ENCODE measurements at regions not wholly inside any gene's neighbourhood (a gene's known extent, or its start where the extent isn't known, plus 50 kb on each side); places are given as distances from the start of the nearest gene placed in this dataset.
"Not testable (repeated sequence)": the region's sequence is repeated elsewhere in the genome, so short reads cannot be mapped to it uniquely, and the experiment has no call there.

DNA sequence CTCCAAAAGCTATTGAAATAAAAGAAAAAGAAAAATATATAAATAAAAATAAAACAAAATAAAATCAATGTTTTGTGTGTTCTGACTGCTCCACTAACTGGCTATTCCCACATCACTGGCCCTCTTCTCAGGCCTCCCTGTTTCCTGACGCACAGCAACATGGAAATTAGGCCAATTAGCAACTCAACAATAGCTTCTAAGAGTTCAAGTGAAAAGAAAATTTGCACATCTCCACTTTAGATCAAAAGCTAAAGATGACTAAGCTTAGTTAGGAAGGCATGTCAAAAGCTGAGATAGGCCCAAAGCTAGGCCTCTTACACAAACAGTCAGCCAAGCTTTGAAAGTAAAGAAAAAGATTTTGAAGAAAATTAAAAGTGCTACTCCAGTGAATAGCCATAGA is 200.8 kb downstream of the DUSP6 start:
- DNase-seq = no peak

DNA sequence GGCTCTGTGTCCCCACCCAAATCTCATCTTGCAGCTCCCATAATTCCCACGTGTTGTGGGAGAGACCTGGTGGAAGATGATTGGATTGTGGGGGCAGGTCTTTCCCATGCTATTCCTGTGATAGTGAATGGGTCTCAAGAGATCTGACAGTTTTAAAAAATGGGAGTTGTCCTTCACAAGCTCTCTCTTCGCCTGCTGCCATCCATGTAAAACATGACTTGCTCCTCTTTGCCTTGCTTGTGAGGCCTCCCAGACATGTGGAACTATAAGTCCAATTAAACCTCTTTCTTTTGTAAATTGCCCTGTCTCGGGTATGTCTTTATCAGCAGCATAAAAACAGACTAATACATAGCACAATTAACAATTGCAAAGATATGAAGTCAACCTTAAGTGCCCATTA is 201.5 kb downstream of the DUSP6 start:
- not testable (repeated sequence) for DNase-seq

DNA sequence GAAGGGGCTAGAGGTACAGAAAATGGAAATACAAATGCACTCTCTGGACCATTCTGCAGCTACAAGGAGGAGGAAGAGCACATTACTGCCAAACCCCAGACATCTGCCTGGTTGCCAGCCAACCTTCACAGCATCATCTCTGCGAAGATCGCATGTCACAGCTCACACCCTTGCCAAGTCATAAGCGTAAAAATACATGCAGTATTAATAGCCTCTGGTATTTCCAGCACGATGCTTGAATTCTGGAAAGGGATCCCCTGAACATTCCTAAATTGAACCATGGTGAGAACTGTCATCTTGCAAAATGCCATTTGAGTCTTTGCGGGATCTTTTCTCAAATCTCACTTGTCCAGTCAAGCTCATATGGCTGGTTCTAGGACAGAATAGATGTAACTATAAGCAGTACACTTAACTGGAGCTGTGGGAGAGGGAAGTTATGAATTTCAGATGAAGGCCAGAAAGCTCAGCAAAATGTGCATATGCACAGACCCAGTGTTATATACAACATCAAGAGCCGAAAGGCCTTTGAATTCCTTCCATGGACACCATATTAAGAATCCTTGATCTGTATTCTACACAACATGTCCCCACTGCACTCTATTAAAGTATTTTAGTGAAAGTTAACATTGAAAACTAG is 211.6 kb downstream of the DUSP6 start:
- DNase-seq = no peak

DNA sequence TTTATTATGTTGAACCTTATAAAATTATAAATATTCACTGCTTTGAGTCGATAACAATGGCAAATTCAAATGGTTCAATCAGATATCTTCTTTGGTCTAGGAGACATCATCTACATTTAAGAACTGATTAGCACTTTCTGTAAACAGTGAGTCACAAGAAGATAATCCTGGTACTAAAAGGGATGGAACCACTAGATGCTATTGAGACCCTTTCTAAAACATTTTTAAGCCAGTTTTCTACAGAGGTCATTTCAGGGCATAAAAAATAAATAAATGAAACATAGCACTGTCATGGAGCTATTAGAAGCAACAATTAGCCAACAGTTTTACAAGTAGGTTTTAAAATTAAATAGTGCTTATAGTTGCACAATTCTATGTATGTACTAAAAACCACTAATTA is 212.2 kb downstream of the DUSP6 start:
- DNase-seq = no peak

DNA sequence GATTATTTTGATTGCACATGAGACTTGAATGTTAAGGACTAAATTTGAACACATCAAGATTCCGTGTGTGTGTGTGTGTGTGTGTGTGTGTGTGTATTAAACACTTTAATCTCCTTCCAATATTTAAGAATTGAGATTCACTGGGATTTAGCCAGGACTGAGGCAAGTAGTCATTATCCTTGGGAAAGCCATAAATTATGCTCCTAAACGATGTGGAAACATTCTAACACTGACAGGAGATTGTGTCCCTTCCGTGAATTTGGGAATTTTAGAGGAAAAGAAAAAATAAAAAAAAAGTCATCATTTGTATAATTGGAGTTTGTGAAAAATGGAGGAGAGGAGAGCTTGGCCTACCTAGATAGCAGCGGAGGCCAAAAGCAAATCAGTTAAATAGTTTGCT is 212.9 kb downstream of the DUSP6 start:
- no peak for DNase-seq

DNA sequence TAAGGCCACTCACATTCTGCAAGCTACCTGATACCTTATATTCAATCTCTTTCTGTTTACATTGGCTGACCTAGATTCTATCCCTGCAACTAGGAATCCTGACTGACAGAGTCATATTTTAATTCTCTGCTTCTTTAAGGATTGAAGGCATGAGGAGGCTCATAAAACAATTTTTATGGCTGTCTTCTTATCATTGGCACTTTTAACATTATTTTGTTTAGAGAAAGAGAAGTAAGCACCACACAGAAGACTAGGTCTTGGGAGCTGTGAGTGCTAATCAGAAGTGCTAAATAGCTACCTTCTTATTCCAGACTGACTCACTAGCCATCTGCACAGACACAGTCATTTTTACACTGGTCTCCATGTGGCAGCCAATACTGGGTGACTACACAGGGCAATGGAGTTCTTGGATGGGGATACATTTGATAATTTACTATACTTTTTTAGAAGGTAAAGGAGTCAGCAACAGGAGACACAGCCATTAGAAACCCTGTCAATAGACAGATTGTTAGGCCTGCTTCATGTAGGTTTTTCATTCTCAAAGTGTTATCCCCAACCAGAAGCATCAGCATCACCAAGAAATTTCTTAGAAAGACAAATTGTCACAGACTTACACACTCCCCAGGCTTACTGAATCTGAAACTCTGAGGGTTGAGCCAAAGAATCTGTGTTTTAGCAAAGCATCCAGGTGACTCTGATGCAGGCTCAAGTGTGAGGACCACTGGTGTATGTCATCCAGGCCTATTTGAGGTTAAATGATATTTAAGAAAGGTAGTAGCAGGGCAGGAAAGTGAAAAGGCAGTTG is 214.1 kb downstream of the DUSP6 start:
- no peak for DNase-seq

DNA sequence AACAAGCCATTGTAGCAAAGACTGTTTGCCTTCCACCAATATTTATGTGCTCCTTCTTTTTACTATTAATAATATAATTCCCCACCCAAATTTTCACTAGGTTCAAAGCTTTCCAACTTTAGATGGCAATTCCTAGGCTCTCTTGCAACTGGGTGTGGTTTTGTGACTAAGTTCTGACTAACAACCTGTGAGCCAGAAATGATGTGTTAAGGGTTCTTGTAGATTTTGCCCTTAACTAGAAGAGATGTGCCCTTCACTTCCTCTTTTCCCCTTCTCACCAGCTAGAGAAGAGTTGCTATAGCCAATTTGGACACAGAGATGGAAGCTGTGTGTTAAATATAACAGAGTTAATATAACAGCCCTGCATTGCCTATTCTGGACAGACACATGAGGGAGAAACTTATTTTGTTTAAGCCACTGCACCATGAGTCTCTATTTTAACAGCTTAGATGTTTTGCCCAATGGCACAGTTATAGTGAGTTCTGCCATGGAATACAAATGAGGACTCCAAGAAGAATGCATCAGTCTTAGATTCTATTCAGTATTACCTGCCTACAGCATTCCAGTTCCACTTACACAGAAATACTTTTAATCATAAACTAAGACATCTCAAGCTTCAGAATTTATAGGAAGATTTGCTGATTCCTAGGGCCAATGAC is 216.2 kb downstream of the DUSP6 start:
- DNase-seq = no peak

DNA sequence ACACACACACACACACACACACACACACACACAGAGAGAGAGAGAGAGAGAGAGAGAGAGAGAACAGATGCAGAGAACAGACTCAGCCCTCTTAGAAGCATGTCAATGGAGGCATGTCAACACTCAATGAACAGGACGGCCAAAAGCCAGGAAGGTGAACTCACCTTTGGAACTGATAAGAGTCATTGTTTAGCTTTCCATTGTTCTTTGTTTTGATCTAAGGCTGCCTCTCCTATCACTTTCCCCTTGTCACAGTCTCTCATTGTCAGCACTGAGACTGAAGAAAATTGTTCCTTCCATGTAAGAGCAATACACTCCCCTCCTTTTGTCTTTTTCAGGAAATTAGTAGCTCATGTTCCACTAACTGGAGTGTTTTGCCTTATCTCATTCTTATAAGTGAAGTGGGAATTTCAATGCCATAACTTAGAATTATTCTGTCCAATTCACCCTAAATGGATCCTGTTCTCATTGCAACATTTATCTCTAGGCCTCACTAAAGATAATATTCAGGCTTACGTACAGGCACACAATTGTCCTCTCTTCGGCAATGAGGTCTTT is 218.0 kb downstream of the DUSP6 start:
- DNase-seq = no peak

DNA sequence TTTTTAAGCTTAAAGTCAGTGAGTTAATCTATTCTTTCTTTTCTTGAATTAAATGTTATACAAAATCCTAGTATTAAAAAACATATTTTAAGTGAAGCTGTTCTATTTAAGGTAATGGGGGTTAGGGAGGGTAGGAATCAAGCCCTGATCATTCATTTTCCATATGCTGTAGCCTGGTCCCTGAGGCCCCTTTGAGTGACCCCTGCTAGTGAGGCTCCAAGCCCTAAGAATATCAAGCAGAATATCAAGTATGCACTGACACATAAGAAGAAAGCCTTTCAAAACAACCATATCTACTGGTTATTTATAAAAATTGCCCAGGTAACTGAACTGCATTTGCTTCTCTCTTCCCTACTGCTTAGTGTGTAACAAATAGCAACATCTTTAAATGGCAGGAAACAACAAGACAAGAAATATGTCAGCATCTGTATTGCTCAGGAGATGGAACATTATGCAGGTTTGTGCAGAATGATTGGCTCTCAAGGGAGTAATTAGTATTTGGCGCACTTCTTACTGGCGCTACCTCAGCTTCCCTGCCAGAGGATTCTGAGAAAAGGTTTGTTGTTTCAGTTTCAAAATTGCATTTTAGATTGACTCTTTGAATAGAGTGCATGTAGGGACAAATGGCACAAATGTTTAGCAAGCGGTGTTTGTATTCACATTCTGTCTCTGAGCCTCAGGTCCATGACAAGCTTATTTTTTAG is 223.0 kb downstream of the DUSP6 start:
- DNase-seq = no peak

DNA sequence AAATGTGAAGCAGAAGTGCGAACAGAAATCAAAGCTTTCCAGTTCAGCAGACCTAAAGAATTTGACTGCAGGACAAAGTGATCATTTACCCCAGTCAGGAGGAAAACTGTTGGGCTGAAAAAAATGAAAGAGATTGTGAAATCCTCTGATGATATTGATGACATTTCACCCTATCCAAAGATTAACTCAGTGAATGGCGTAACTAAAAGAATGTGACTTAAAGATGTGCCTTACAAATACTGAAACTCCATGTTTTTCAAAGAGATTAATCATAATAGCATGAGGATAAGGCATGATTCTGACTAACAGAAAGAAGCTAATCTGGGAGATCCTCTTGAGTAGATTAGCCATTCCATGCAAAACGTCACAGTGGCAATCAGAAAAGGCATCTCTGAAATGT is 225.6 kb downstream of the DUSP6 start:
- no peak for DNase-seq

DNA sequence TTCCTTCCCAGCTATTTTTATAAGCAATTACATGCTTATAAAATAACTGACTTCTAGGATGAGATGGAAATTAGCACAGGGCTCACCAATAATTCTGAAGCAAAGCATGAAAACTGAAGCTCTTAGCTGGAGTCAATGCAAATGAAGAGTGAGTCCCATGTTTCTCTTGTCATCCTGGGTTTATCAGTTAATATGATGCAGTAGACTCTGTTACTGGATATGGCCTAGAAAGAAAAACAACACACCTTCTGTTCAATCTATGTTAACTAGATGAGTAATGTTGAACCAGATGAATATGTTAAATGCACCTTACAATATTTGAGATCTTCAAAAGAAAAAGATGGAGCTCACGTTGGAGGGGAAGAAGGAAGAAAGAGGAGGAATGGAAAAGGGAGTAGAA is 229.4 kb downstream of the DUSP6 start:
- DNase-seq = no peak

DNA sequence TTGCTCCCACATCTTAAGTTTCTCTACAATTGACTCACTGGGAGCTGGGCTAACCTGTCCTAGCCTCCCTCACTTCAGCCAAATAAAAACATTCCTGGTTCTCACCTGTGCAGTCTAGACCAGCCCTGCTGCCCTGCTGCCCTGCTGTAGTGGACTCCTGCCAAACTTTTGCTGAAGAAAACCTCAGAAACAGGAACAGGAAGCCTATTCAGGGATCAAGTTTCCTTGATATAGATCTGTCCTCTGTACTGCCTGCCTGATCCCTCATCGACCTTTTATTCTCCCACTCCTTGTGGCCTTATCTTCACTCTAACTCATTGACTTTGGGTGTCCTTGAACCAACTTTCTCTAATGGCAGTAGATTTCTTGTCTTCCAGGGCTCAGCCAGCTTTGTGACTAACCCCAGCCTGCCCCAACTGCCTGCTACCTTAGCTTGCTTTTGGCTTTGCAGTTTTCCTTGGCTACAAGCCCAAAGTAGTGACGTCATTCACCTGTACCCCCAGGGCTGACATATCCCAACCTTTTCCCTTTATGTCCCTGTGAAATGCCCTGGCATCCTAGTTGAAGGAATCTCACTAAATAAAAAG is 234.8 kb downstream of the DUSP6 start:
- no peak for DNase-seq

DNA sequence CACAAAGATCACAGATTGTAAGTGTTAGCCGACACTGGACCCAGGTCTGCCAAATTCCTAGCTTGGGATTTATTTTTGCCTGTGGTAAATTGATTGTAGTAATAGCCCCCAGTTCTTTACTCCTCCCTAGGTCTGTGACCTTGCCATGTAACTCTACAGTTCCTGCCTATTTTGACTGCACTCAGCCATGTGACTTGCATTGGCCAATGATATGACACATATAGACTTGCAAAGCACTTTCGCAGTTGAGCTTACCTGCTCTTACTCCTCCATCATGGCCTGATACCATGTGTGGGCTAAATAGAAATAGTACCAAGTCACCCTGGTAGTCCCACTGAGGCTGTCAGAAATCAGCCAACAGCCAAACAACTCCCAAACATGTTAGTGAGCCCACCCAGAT is 240.3 kb downstream of the DUSP6 start:
- no peak for DNase-seq

DNA sequence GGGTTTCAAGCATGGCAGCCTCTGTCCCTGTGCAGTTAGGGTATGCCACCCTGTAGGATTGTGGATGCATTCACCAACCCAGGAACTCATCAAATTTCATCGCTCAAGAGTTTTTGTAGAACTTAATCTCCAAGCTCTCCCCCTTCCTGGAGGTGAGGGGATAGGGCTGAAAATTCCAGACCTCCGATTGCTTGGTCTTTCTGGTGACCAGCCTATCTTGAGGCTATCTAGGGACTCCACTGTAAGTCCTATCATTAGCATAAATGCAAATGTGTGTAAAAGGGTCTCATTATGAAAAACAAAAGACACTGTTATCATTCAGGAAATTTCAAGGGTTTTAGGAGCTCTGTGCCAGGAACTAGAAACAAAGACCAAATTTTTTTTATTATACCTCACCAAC is 244.0 kb downstream of the DUSP6 start:
- DNase-seq = no peak

DNA sequence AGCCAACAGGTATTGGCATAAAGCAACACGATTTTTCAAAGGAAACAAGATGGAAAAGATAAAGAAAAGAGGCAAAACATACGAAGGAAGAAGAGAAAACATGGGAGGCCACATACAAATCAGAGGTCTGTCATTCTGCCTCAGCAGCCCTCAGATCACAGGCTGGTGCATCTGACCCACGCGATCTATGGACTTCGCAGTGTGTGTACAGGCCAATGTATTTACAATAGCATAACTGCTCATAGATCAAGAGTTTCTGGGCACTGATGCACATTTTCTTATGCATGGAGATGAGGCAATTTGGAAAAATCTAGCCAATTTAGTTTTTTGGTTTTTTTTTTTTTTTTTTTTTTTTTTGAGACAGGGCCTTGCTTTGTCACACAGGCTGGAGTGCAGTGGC is 245.4 kb downstream of the DUSP6 start:
- no peak for DNase-seq

DNA sequence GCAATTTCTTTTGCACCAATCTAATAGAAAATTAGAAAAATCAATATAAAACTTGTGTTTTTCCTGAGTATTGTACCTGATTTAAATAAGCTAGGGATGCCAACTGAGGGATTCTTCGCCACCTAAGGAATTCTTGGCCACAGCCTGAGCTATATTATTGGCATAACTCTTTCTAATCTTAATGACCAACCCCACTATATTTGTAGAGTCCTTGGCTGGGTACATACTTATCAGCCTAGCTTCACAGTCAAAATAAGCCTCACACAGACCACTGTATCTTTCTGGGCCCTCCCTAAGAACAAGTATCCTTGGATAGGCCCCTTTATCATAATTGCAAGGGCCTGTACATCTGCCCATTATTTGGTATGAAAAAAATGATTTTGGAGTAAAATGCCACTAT is 247.1 kb downstream of the DUSP6 start:
- no peak for DNase-seq

DNA sequence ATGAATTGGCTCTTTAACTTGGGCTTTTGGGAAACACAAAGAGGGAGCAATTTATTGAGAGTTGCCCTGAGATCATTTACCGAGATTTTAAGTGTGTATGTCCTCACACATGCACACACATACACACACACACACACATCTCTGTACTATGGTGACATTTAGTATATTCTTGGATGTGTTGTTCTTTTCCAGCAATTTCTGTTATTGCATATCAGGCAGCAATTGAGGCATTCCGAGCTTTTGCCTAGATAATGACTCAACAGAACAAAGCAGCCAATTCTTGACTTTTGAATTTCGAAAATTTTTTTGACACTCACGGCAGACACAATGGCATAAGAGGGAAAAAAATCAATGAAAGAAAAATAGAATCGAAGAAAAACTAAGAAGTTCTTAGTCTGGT is 248.5 kb downstream of the DUSP6 start:
- DNase-seq = no peak

DNA sequence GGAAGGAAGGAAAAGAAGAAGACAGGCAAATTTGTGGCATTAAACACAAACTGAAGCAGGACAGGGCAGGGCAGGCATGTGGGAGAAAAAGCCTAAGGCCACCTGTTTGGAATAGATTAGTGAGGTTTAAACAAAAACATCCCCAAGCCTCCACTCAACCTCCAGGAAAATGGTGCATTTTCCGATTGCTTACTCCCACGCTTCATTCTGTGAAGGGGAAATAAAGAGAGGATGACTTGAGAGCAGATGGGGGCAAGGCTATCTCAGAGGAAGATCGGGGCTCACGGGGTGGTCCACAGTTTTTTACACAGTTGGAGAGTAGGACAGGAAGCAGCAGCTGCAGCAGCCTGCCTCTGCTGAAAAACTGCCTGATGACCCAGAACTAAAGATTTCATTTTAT is 250.9 kb downstream of the DUSP6 start:
- no peak for DNase-seq

DNA sequence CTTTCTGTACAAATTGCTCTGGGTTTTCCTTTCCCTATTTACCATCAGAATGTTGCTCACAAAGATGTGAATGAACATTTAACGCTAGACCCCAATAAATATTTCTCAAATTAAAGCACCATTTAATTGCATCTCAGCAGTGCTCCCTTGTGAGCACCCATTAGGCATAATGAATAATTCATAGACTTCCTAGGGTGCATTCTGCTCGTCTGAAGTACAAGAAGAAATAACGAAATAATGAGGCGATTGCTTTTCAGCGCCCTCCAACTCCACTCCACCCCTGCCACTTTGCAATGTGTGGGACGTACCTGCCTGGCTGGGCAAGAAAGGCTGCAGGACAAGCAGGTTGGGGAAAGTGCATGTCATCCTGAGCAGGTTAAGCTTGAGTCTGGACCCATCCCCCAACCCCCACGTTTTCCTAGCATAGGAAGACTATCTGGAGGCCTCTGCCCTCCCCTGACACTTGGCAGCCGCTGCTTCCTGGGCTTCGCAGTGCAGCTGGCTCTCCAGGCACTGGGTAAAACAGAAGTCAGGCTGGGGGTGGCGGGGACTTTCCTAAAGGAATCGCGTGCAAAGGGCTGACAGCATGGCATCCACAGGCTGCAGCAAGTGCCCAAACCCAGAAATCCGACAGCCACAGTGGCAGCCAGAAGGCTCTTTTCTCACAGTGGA is 253.7 kb downstream of the DUSP6 start:
- no peak for DNase-seq

DNA sequence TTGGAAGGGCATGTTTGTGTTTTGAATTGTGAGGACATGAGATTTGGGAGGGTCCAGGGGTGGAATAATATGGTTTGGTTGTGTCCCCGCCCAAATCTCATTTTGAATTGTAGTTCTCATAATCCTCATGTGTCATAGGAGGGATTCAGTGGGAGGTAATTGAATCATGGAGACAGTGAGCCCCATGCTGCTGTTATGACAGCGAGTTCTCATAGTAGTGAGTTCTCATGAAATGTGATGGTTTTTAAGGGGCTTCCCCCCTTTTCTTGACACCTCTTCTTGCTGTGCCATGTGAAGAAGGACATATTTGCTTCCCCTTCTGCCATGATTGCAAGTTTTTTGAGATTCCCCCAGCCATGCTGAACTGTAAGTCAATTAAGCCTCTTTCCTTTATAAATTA is 260.0 kb downstream of the DUSP6 start:
- no peak for DNase-seq

DNA sequence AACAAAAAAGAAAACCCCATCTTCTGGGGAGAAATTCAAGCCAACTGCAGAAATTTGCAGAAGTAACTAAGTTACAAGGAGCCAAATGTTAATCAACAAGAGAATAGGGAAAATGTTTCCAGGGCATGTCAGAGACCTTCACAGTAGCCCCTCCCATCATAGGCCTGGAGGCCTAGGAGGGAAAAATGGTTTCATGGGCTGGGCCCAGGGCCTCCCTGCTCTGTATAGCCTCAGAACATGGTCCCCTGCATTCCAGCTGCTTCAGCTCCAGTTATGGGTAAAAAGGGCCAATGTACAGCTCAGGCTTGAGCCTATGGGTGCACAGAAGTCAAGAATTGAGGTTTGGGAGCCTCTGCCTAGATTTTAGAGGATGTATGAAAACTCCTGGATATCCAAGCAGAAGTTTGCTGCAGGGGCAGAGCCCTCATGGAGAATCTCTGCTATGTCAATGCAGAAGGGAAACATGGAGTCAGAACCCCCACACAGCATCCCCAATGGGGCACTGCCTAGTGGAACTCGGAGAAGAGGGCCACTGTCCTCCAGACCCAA is 260.9 kb downstream of the DUSP6 start:
- no peak for DNase-seq

DNA sequence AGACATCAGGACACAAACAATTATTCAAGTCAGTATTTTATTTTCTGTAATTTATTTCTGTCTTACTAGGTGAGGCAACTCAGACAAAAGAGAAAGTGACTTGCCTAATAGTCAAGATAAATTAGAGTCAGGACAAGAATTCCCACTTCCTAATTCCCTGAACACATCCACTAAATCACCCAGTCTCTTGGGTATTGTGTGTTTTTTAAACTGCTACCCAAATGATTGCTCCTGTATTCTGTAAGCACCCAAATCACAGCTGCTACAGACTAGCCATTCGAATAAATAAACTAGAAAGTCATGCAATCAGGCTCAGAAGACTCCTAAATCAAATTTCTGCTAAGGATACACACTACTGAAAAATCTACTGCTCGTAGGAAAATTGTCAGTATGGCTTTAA is 263.0 kb downstream of the DUSP6 start:
- DNase-seq = no peak
